ENCODE measurements at regions not wholly inside any gene's neighbourhood (a gene's known extent, or its start where the extent isn't known, plus 50 kb on each side); places are given as distances from the start of the nearest gene placed in this dataset.

DNA sequence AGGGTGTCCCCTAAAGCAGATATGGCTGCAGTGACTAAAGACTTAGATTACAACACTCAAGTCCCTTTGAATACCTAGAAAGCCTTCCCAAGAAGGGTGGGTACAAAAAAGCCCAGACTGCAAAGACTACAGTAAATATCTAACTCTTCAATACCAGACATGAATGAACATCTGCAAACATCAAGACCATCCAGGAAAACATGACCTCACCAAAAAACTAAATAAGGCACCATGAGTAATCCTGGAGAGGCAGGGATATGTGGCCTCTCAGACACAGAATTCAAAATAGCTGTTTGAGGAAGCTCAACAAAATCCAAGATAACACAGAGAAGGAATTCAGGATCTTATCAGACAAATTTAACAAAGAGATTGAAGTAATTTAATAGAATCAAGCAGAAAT is 138.2 kb upstream of the OTOS start:
- TF ChIP-seq, protein P1, sequence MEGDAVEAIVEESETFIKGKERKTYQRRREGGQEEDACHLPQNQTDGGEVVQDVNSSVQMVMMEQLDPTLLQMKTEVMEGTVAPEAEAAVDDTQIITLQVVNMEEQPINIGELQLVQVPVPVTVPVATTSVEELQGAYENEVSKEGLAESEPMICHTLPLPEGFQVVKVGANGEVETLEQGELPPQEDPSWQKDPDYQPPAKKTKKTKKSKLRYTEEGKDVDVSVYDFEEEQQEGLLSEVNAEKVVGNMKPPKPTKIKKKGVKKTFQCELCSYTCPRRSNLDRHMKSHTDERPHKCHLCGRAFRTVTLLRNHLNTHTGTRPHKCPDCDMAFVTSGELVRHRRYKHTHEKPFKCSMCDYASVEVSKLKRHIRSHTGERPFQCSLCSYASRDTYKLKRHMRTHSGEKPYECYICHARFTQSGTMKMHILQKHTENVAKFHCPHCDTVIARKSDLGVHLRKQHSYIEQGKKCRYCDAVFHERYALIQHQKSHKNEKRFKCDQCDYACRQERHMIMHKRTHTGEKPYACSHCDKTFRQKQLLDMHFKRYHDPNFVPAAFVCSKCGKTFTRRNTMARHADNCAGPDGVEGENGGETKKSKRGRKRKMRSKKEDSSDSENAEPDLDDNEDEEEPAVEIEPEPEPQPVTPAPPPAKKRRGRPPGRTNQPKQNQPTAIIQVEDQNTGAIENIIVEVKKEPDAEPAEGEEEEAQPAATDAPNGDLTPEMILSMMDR (IDR thresholded peaks at IDR 0.05; ENCODE audit: borderline replicate concordance, extremely low read depth, low read length, poor library complexity, severe bottlenecking) = no peak
- no peak for TF ChIP-seq EZH2 (IDR thresholded peaks at IDR 0.05; ENCODE audit: borderline replicate concordance, low read depth, low read length, severe bottlenecking)
